Ovary (tissue), 7 donors: ENCODE measurements at regions not wholly inside any gene's neighbourhood (a gene's known extent, or its start where the extent isn't known, plus 50 kb on each side); places are given as distances from the start of the nearest gene placed in this dataset.

Experiments
- DNase-seq, 5 donors: peaks; one replicate each; pipeline ENCODE4 v3.0.0-alpha.2; 2019 to 2020
- H3K27ac ChIP-seq, 2 donors: fragments of 200-600 bp; one replicate each; pipeline versions ENCODE4 v1.5.1 to v1.8.0; 2019 to 2022
- H3K27me3 ChIP-seq: fragments of 200-600 bp; one replicate; pipeline ENCODE4 v1.8.0; 2022
- H3K36me3 ChIP-seq: fragments of 200-600 bp; sonication (generic); one replicate; pipeline ENCODE4 v1.5.1; 2019
- H3K4me1 ChIP-seq: one replicate; pipeline ENCODE4 v1.8.1; 2013; ENCODE audit warnings: mild to moderate bottlenecking, moderate library complexity; ENCODE audit not compliant: insufficient read depth
- H3K4me3 ChIP-seq: fragments of 200-600 bp; sonication (generic); one replicate; pipeline ENCODE4 v1.5.1; 2017
- H3K9me3 ChIP-seq, 2 donors: fragments of 200-600 bp in 1 of 2; sonication (generic) in 1 of 2; one replicate each; pipeline versions ENCODE4 v1.5.1 to v1.8.1; 2013 to 2019; ENCODE audit warnings: mild to moderate bottlenecking in 1 of 2, moderate library complexity in 1 of 2
- CTCF ChIP-seq, 3 donors: fragments of 450-650 bp in 2 of 3; fragments of 200-600 bp in 1 of 3; IDR thresholded peaks; one replicate each; pipeline versions ENCODE4 v1.5.1 to v1.8.0; 2016 to 2022; ENCODE audit warnings: antibody characterized with exemption in 3 of 3, mild to moderate bottlenecking in 1 of 3
- EP300 ChIP-seq: sonication (generic); formaldehyde crosslinking; IDR thresholded peaks from one replicate; pipeline ENCODE4 v1.6.1; 2017; ENCODE audit warnings: antibody characterized with exemption
- POLR2A ChIP-seq: fragments of 450-650 bp; IDR thresholded peaks from one replicate; pipeline ENCODE4 v1.6.1; 2017; ENCODE audit warnings: antibody characterized with exemption, mild to moderate bottlenecking, moderate library complexity
- WGBS, 3 donors: extraction: QIAGEN DNeasy Blood & Tissue Kit in 1 of 3; methylation state at CpG; one replicate each; pipeline versions ENCODE4 v1.1.5 to v1.1.7; 2013 to 2017; 5-methylcytosine and 5-hydroxymethylcytosine counted together
- intact Hi-C, 4 donors: fragments of 100-400 bp; cut with DNase I; formaldehyde crosslinking; loops; one replicate each; pipeline versions ENCODE4 v1.11.0 to v1.15.1; 2022 to 2023
- donor health status: DM: no; HTN: no; CAD: no; lungs with moderate emphysema.
- donor health status: DM: no; HTN: no; CAD: no.
- donor health status: Bipolar disorder and iron deficiency.
- donor health status: DM: no; HTN: no; CAD: no.
- donor health status: DM: yes; HTN: yes; CAD: no.

DNA sequence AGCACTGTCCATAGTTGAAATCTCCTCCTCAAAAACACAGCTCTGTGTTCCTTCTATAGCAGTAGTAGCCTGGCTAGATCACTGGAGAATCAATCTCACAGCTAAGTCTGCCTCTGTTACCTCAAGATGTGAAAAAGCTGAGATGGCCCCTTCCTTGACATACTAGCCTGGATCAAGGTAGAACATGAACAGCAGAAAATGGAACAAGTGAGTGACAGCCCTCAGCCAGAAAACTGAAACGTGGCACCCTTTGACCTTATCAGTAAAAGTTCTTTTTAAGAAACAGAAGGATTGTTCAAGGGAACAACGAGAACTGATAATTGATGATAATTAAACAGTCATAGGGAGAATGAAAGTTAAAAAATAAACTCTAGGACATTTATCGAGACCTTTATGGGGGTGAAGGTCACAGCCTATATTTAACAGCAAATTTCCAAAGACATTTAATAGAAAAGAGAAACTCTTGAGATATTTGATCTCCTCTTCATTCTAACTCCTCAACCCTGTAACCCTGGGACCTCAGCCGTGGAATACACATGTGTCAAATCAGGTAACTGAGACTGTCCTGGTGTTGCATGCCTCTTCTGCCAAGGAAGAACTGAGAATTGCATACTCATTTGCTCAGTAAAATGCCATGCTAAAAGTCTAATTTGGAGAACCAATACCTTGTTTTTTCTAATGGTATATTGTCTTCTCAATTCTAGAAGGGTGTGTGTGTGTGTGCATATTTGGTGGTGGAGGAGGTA lies 258.0 kb upstream of the ATP2B1 start:
- no peaks in the 10 kb centered on the region for H3K4me1 ChIP-seq
- 87 to 90% (median 88%) methylated on average over 4 of the region's 4 CpGs for WGBS, 3 donors
- no peak overlapping the region for H3K27ac ChIP-seq
- no peak for DNase-seq
- intact Hi-C loops, result no loop called here
- no peak overlapping the region for H3K4me3 ChIP-seq
- no peaks in the 10 kb centered on the region for H3K9me3 ChIP-seq
- H3K36me3 ChIP-seq, result no peaks in the 10 kb centered on the region
- no peaks in the 10 kb centered on the region for H3K27me3 ChIP-seq
- no peak for TF ChIP-seq EP300
- TF ChIP-seq POLR2A, result no peak
- TF ChIP-seq CTCF (IDR thresholded peaks at IDR 0.05), result no peak

DNA sequence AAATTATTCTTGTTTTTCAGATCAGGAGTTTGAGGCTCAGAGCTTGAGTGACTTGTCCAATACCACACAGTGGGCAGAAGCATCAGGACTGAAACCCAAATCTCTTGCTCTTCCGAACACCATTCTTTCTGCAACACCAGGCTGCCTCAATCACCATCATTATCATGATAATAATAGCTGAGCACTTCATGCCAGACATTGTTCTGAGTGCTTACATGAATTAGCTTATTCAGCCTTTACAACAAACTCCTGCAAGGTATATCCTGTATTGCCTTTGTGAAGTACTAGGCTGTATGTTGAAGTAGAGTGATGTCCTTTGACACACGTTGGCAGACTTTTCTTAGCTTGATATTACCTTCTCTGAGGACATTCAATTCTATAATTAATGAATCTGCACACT lies 257.4 kb upstream of the ATP2B1 start:
- 91 to 97% (median 92%) methylated on average over 2 of the region's 2 CpGs for WGBS, 3 donors
- H3K4me1 ChIP-seq, result no peaks in the 10 kb centered on the region
- H3K4me3 ChIP-seq, result no peak overlapping the region
- intact Hi-C loops, result no loop called here
- no peak for DNase-seq
- TF ChIP-seq EP300, result no peak
- no peak for TF ChIP-seq CTCF (IDR thresholded peaks at IDR 0.05)
- no peak for TF ChIP-seq POLR2A
- H3K36me3 ChIP-seq, result no peaks in the 10 kb centered on the region
- H3K27ac ChIP-seq, result no peak overlapping the region
- H3K27me3 ChIP-seq, result no peaks in the 10 kb centered on the region
- no peaks in the 10 kb centered on the region for H3K9me3 ChIP-seq

DNA sequence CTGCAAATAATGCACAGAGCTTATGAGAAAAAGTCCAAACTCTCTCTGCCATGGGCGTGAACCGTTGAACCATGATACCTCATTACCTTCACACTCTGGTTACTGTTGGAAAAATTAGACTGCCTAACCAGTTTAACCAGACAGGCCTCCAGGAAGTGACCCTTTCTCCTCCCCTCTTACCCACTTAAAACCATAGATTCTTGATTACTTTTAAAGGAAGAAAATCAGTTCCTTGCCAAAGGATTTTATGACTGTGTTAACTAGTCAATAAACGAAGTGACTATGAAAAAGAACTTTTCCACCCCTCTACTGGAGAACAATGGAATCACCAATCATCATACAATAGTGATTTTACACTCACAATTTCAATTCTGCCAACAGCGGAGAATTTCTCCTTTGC lies 254.0 kb upstream of the ATP2B1 start:
- no peak for DNase-seq
- Histone ChIP-seq H3K9me3 (no peaks in the 10 kb centered on the region), H3K4me1 (no peaks in the 10 kb centered on the region), H3K27ac (no peak overlapping the region), H3K36me3 (no peaks in the 10 kb centered on the region), H3K27me3 (no peaks in the 10 kb centered on the region), H3K4me3 (no peak overlapping the region)
- intact Hi-C loops, result no loop called here
- TF ChIP-seq POLR2A (no peak), CTCF (IDR thresholded peaks at IDR 0.05) (no peak), EP300 (no peak)
- 90 to 93% (median 91%) methylated on average over 4 of the region's 4 CpGs for WGBS, 3 donors

- no peak overlapping the region for H3K4me3 ChIP-seq
- no peaks in the 10 kb centered on the region for H3K27me3 ChIP-seq
- no peaks in the 10 kb centered on the region for H3K9me3 ChIP-seq
- intact Hi-C loops, result no loop called here
- no peak for DNase-seq
- H3K36me3 ChIP-seq, result no peaks in the 10 kb centered on the region
- 73 to 86% (median 82%) methylated on average over 2 of the region's 2 CpGs for WGBS, 3 donors
- H3K4me1 ChIP-seq, result no peaks in the 10 kb centered on the region
- no peak for TF ChIP-seq POLR2A
- TF ChIP-seq EP300, result no peak
- no peak for TF ChIP-seq CTCF (IDR thresholded peaks at IDR 0.05)
- no peak overlapping the region for H3K27ac ChIP-seq
Measured at GRCh38 chr12:89960607-89961394, 252.2 kb upstream of the ATP2B1 start.
